H1 (cell line): ENCODE measurements at regions not wholly inside any gene's neighbourhood (a gene's known extent, or its start where the extent isn't known, plus 50 kb on each side); places are given as distances from the start of the nearest gene placed in this dataset.

Source experiments
- CTCF ChIA-PET: fragments of 300-600 bp; sonication (Branson Sonifier 250); formaldehyde crosslinking; loops from one replicate; lab custom pipeline; 2021; ENCODE audit not compliant: partially characterized antibody; lab: Charles Lee
- POLR2A ChIA-PET: fragments of 300-600 bp; sonication (Branson Sonifier 250); formaldehyde crosslinking; loops from one replicate; lab custom pipeline; 2021; ENCODE audit warnings: inconsistent platforms; ENCODE audit not compliant: partially characterized antibody; lab: Charles Lee
- DNase-seq, 2 experiments: peaks; one replicate each; pipeline versions ENCODE4 v3.0.0 to v3.0.0-alpha.2; 2010 to 2022; ENCODE audit warnings: low spot score in 2 of 2, low read depth in 1 of 2, mixed read lengths in 1 of 2
- FAIRE-seq: peaks from 2 replicates; lab custom pipeline; 2011; peaks lifted over from hg19 to GRCh38; lab: Jason Lieb, UNC
- H2AFZ ChIP-seq: 2 replicates; pipeline ENCODE4 v1.8.1; 2012; ENCODE audit warnings: low read length, inconsistent platforms
- H2AK5ac ChIP-seq: 2 replicates; pipeline ENCODE4 v1.6.1; 2013; ENCODE audit warnings: low read depth, low read length
- H2BK120ac ChIP-seq: replicated peaks from 2 replicates; pipeline ENCODE3; 2013; ENCODE audit warnings: low read depth, low read length, inconsistent platforms
- H2BK12ac ChIP-seq: 2 replicates; pipeline ENCODE4 v1.6.1; 2013; ENCODE audit warnings: low read depth, low read length
- H2BK15ac ChIP-seq: 2 replicates; pipeline ENCODE4 v1.6.1; 2013; ENCODE audit warnings: low read length
- H2BK20ac ChIP-seq: 2 replicates; pipeline ENCODE4 v1.6.1; 2013; ENCODE audit warnings: low read length
- H2BK5ac ChIP-seq: 2 replicates; pipeline ENCODE4 v1.6.1; 2013; ENCODE audit warnings: low read depth, low read length
- H3K14ac ChIP-seq: 2 replicates; pipeline ENCODE4 v1.6.1; 2013; ENCODE audit warnings: inconsistent platforms; ENCODE audit not compliant: insufficient read length
- H3K18ac ChIP-seq: 2 replicates; pipeline ENCODE4 v1.6.1; 2013; ENCODE audit warnings: low read length; ENCODE audit errors: extremely low read depth
- H3K23ac ChIP-seq: 2 replicates; pipeline ENCODE4 v1.6.1; 2013; ENCODE audit warnings: inconsistent platforms; ENCODE audit not compliant: insufficient read length
- H3K23me2 ChIP-seq: 2 replicates; pipeline ENCODE4 v1.6.1; 2013; ENCODE audit warnings: low read depth, low read length
- H3K27ac ChIP-seq: 2 replicates; pipeline ENCODE4 v1.6.1; 2011; ENCODE audit warnings: low read depth, low read length, inconsistent platforms
- H3K27me3 ChIP-seq, 4 experiments: replicated peaks in 1 of 4; 1 replicate in 1 of 4; 2 replicates in 3 of 4; pipeline versions ENCODE4 v1.6.1 to v1.8.1; 2011 to 2013; ENCODE audit warnings: low read length in 3 of 4, mild to moderate bottlenecking in 3 of 4, inconsistent platforms in 2 of 4, mixed read lengths in 2 of 4, moderate library complexity in 1 of 4; ENCODE audit not compliant: control insufficient read depth in 3 of 4, insufficient read depth in 3 of 4; ENCODE audit errors: extremely low read depth in 1 of 4
- H3K36me3 ChIP-seq, 4 experiments: 2 replicates each; pipeline versions ENCODE4 v1.6.1 to v1.8.1; 2011 to 2013; ENCODE audit warnings: mild to moderate bottlenecking in 4 of 4, low read length in 3 of 4, moderate library complexity in 2 of 4, control low read depth in 1 of 4, inconsistent platforms in 1 of 4; ENCODE audit not compliant: insufficient read depth in 4 of 4, control insufficient read depth in 2 of 4
- H3K4ac ChIP-seq: replicated peaks from 2 replicates; pipeline ENCODE3; 2013; ENCODE audit warnings: low read length, low read depth, mixed read lengths, inconsistent platforms; ENCODE audit not compliant: insufficient read length
- H3K4me1 ChIP-seq, 4 experiments: replicated peaks in 1 of 4; 1 replicate in 1 of 4; 2 replicates in 3 of 4; pipeline versions ENCODE4 v1.6.1 to v1.8.1; 2011 to 2013; ENCODE audit warnings: low read length in 3 of 4, inconsistent platforms in 2 of 4, mixed read lengths in 1 of 4; ENCODE audit not compliant: insufficient read depth in 4 of 4, control insufficient read depth in 3 of 4
- H3K4me2 ChIP-seq, 2 experiments: 2 replicates each; pipeline versions ENCODE4 v1.6.1 to v1.8.1; 2011 to 2013; ENCODE audit warnings: low read depth in 2 of 2, low read length in 2 of 2, control low read depth in 1 of 2, inconsistent platforms in 1 of 2, mild to moderate bottlenecking in 1 of 2; ENCODE audit not compliant: insufficient read depth in 1 of 2
- H3K4me3 ChIP-seq, 4 experiments: fragments of 200-600, 300-600 bp in 1 of 4; sonication (generic), shearing (Covaris generic), sonication (Bioruptor Twin) in 1 of 4; 2 replicates each; pipeline versions ENCODE4 v1.5.1 to v1.8.1; 2011 to 2016; ENCODE audit warnings: low read length in 4 of 4, low read depth in 3 of 4, control low read depth in 2 of 4, inconsistent platforms in 2 of 4, mild to moderate bottlenecking in 2 of 4, mixed read lengths in 1 of 4, moderate library complexity in 1 of 4; ENCODE audit not compliant: insufficient read depth in 2 of 4; ENCODE audit errors: extremely low read depth in 1 of 4
- H3K56ac ChIP-seq: replicated peaks from 2 replicates; pipeline ENCODE3; 2013; ENCODE audit warnings: low read depth, mild to moderate bottlenecking, mixed read lengths, low read length, inconsistent platforms; ENCODE audit not compliant: insufficient read length
- H3K79me1 ChIP-seq: 2 replicates; pipeline ENCODE4 v1.6.1; 2013; ENCODE audit warnings: low read depth, low read length, control low read depth
- H3K79me2 ChIP-seq, 2 experiments: 2 replicates each; pipeline versions ENCODE4 v1.6.1 to v1.8.1; 2012 to 2013; ENCODE audit warnings: low read length in 2 of 2, mild to moderate bottlenecking in 2 of 2, inconsistent platforms in 1 of 2; ENCODE audit not compliant: insufficient read depth in 2 of 2, control insufficient read depth in 1 of 2
- H3K9ac ChIP-seq, 4 experiments: replicated peaks in 1 of 4; 1 replicate in 1 of 4; 2 replicates in 3 of 4; pipeline versions ENCODE4 v1.6.1 to v1.8.1; 2011 to 2013; ENCODE audit warnings: low read depth in 3 of 4, low read length in 3 of 4, control low read depth in 2 of 4, mild to moderate bottlenecking in 2 of 4, moderate library complexity in 2 of 4, inconsistent platforms in 1 of 4; ENCODE audit errors: extremely low read depth in 1 of 4
- H3K9me3 ChIP-seq, 2 experiments: 2 replicates each; pipeline versions ENCODE4 v1.6.1 to v1.8.1; 2012 to 2013; ENCODE audit warnings: mild to moderate bottlenecking in 2 of 2, moderate library complexity in 2 of 2, control low read depth in 1 of 2, inconsistent platforms in 1 of 2, low read depth in 1 of 2, low read length in 1 of 2, mixed read lengths in 1 of 2; ENCODE audit not compliant: insufficient read depth in 2 of 2
- H4K20me1 ChIP-seq, 2 experiments: replicated peaks in 1 of 2; 2 replicates each; pipeline versions ENCODE3 to v1.8.1; 2011 to 2013; ENCODE audit warnings: inconsistent platforms in 2 of 2, low read length in 2 of 2, mild to moderate bottlenecking in 1 of 2; ENCODE audit not compliant: insufficient read depth in 2 of 2, control insufficient read depth in 1 of 2
- H4K5ac ChIP-seq: 2 replicates; pipeline ENCODE4 v1.6.1; 2013; ENCODE audit warnings: low read length, low read depth, mixed read lengths, inconsistent platforms; ENCODE audit not compliant: insufficient read length
- H4K8ac ChIP-seq: 2 replicates; pipeline ENCODE4 v1.8.0; 2013; ENCODE audit warnings: mild to moderate bottlenecking, moderate library complexity, low read length, inconsistent platforms; ENCODE audit not compliant: insufficient read depth; ENCODE audit errors: extremely low read depth
- H4K91ac ChIP-seq: replicated peaks from 2 replicates; pipeline ENCODE3; 2013; ENCODE audit warnings: low read length, mixed read lengths, inconsistent platforms; ENCODE audit not compliant: insufficient read length
- CBX8 ChIP-seq: fragments of 300-800, 300-1000 bp; sonication (generic); IDR thresholded peaks from 2 replicates; pipeline ENCODE4 v1.7.1; 2016; ENCODE audit warnings: low read depth, low read length, borderline replicate concordance
- CHD2 ChIP-seq: IDR thresholded peaks from 2 replicates; pipeline ENCODE4 v1.6.1; 2012; ENCODE audit warnings: low read length, improper control_type of control experiment
- GABPA ChIP-seq: IDR thresholded peaks from 2 replicates; pipeline ENCODE4 v1.6.1; 2011; ENCODE audit warnings: mild to moderate bottlenecking, low read length, moderate library complexity, borderline replicate concordance; ENCODE audit not compliant: insufficient read depth
- JUND ChIP-seq: IDR thresholded peaks from 2 replicates; pipeline ENCODE4 v1.6.1; 2011; ENCODE audit warnings: mild to moderate bottlenecking, improper control_type of control experiment, low read length
- RBBP5 ChIP-seq: IDR thresholded peaks from 2 replicates; pipeline ENCODE4 v1.7.1; 2012; ENCODE audit warnings: low read depth, mild to moderate bottlenecking, inconsistent platforms, low read length, moderate library complexity, borderline replicate concordance
- WGBS, 2 experiments: shearing (Covaris generic) in 1 of 2; methylation state at CpG; one replicate each; pipeline versions ENCODE4 v1.1.6 to v1.1.7; 2013 to 2015; ENCODE audit warnings: low lambda C conversion rate in 2 of 2, mixed read lengths in 2 of 2, inconsistent platforms in 1 of 2, low coverage in 1 of 2, missing lambda C conversion rate in 1 of 2; ENCODE audit not compliant: insufficient replicate concordance in 2 of 2, insufficient coverage in 1 of 2, insufficient read length in 1 of 2; ENCODE audit errors: extremely low coverage in 1 of 2, missing lambda C conversion rate in 1 of 2; 5-methylcytosine and 5-hydroxymethylcytosine counted together

GRCh38 chrX:8868906-8869305 lies 67.7 kb upstream of the FAM9A start:
- Histone ChIP-seq H3K56ac (no peak overlapping the region), H3K9me3 (no peaks in the 10 kb centered on the region), H3K79me2 (no peaks in the 10 kb centered on the region), H4K8ac (no peak overlapping the region), H3K27me3 (peaks cover 0 to 2% (median 0%) of the 10 kb centered on the region in 4 experiments; a peak in 3 of 7 replicates), H3K4me2 (no peak overlapping the region), H3K4me1 (peaks cover 0 to 6% (median 2%) of the 10 kb centered on the region in 4 experiments; a peak in 3 of 7 replicates), H3K23ac (no peak overlapping the region), H2BK15ac (no peak overlapping the region), H3K18ac (no peak overlapping the region), H3K23me2 (no peaks in the 10 kb centered on the region), H2AFZ (no peak overlapping the region), H4K91ac (no peak overlapping the region), H2BK120ac (no peak overlapping the region), H3K9ac (no peak overlapping the region), H3K14ac (no peak overlapping the region), H2BK12ac (no peak overlapping the region), H3K4ac (no peak overlapping the region), H2BK20ac (no peak overlapping the region), H3K4me3 (no peak overlapping the region), H4K20me1 (no peaks in the 10 kb centered on the region), H3K36me3 (no peaks in the 10 kb centered on the region), H2BK5ac (no peak overlapping the region), H3K27ac (no peak overlapping the region), H3K79me1 (no peaks in the 10 kb centered on the region), H4K5ac (no peak overlapping the region), H2AK5ac (no peak overlapping the region)
- no peak for TF ChIP-seq JUND
- TF ChIP-seq GABPA, result no peak
- no peak for TF ChIP-seq CBX8
- TF ChIP-seq CHD2, result no peak
- TF ChIP-seq RBBP5, result no peak
- CTCF ChIA-PET, result interaction anchor here (1.4 kb wide), 1 partner anchor 11 kb away, joined by 4 read pairs; no protein-coding TSS in a partner anchor
- POLR2A ChIA-PET, result no interaction called here
- DNase-seq (no peak), FAIRE-seq (no peak)
- WGBS, 2 experiments, result 58% methylated on average over 3 of the region's 3 CpGs; no CpG with 5 or more reads in 1 of the 2 experiments
